Activated CD8-positive, alpha-beta T cell treated with anti-CD3 and anti-CD28 coated beads for 36 hours (primary cell): ENCODE measurements at regions not wholly inside any gene's neighbourhood (a gene's known extent, or its start where the extent isn't known, plus 50 kb on each side); places are given as distances from the start of the nearest gene placed in this dataset.

Experiments
- ATAC-seq: fragments of 200-7000 bp; cut with Tn5 transposase; one replicate; pipeline ENCODE4 v1.10.0; 2021; ENCODE audit warnings: mild to moderate bottlenecking, moderate library complexity
- CTCF ChIA-PET: fragments of 350-600 bp; sonication (Branson Sonifier 250); formaldehyde crosslinking; loops from one replicate; lab custom pipeline; 2021; ENCODE audit warnings: antibody characterized with exemption; lab: Charles Lee
- POLR2A ChIA-PET: fragments of 350-600 bp; sonication (Branson Sonifier 250); formaldehyde crosslinking; loops from one replicate; lab custom pipeline; 2021; ENCODE audit warnings: antibody characterized with exemption; lab: Charles Lee
- DNase-seq: peaks from one replicate; pipeline ENCODE4 v3.0.0-alpha.2; 2020
- H3K27ac Mint-ChIP-seq: one replicate; pipeline ENCODE4 v1.8.0; 2021; ENCODE audit warnings: mild to moderate bottlenecking, mixed read lengths
- H3K27me3 Mint-ChIP-seq: one replicate; pipeline ENCODE4 v1.8.0; 2021; ENCODE audit warnings: mixed read lengths
- H3K36me3 Mint-ChIP-seq: one replicate; pipeline ENCODE4 v1.8.0; 2021; ENCODE audit warnings: low read depth, mixed read lengths
- H3K4me1 Mint-ChIP-seq: one replicate; pipeline ENCODE4 v1.8.0; 2021; ENCODE audit warnings: low read depth, mixed read lengths
- H3K4me3 Mint-ChIP-seq: one replicate; pipeline ENCODE4 v1.8.0; 2021; ENCODE audit warnings: mild to moderate bottlenecking, moderate library complexity, mixed read lengths
- H3K9me3 Mint-ChIP-seq: one replicate; pipeline ENCODE4 v1.8.0; 2021; ENCODE audit warnings: mixed read lengths
- CTCF ChIP-seq: fragments of 200-600 bp; IDR thresholded peaks from one replicate; pipeline ENCODE4 v1.8.0; 2022; ENCODE audit warnings: antibody characterized with exemption, mild to moderate bottlenecking
- intact Hi-C: fragments of 100-400 bp; cut with micrococcal nuclease; formaldehyde crosslinking; loops from one replicate; pipeline ENCODE4 v1.10.0; 2022

GRCh38 chr1:4526747-4527146, 127.7 kb upstream of the AJAP1 start:
- H3K4me1 Mint-ChIP-seq: no peaks in the 10 kb centered on the region
- H3K27me3 Mint-ChIP-seq: no peaks in the 10 kb centered on the region
- ChIA-PET POLR2A (no interaction called here), CTCF (no interaction called here)
- TF ChIP-seq CTCF: no peak
- H3K36me3 Mint-ChIP-seq: no peaks in the 10 kb centered on the region
- no peak overlapping the region for H3K27ac Mint-ChIP-seq
- DNase-seq (no peak), ATAC-seq (no peak)
- H3K4me3 Mint-ChIP-seq: no peak overlapping the region
- H3K9me3 Mint-ChIP-seq: no peaks in the 10 kb centered on the region
- intact Hi-C loops: no loop called here

DNA sequence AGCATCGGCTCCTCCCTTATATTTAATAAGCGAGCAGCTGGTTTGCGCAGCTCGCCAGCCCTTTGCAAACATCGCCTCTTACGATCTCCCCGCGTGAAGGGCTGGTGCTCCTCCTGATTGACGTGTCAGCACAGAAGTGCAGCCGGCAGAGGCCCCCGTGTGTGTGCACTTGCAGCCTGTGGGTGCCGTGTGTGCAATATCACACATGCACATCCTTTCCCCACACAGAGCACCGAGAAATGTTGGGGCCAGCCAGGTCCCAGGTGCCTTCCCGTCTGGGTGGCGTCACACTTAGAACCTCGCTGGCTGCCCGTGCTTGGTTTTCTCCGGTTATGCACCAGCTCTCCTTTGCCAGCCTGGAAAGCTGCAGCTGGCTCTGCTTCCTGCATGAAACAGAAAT, 126.6 kb upstream of the AJAP1 start:
- DNase-seq (no peak), ATAC-seq (no peak)
- intact Hi-C loops: no loop called here
- H3K9me3 Mint-ChIP-seq: no peaks in the 10 kb centered on the region
- ChIA-PET CTCF (no interaction called here), POLR2A (no interaction called here)
- no peaks in the 10 kb centered on the region for H3K4me1 Mint-ChIP-seq
- no peak for TF ChIP-seq CTCF
- H3K27me3 Mint-ChIP-seq: no peaks in the 10 kb centered on the region
- no peaks in the 10 kb centered on the region for H3K36me3 Mint-ChIP-seq
- H3K27ac Mint-ChIP-seq: no peak overlapping the region
- H3K4me3 Mint-ChIP-seq: no peak overlapping the region

GRCh38 chr1:4528590-4528989, 125.8 kb upstream of the AJAP1 start:
- no peak for ATAC-seq
- no peak overlapping the region for H3K4me3 Mint-ChIP-seq
- POLR2A ChIA-PET: no interaction called here

GRCh38 chr1:4529446-4530165, 124.8 kb upstream of the AJAP1 start:
- H3K4me1 Mint-ChIP-seq: no peaks in the 10 kb centered on the region
- CTCF ChIA-PET: no interaction called here

More at GRCh38 chr1:4528590-4528989, 125.8 kb upstream of the AJAP1 start:
- Mint-ChIP-seq H3K4me1 (no peaks in the 10 kb centered on the region), H3K36me3 (no peaks in the 10 kb centered on the region), H3K27me3 (no peaks in the 10 kb centered on the region), H3K9me3 (no peaks in the 10 kb centered on the region), H3K27ac (no peak overlapping the region)
- CTCF ChIA-PET: no interaction called here
- no peak for DNase-seq
- intact Hi-C loops: no loop called here
- TF ChIP-seq CTCF: no peak

More at GRCh38 chr1:4529446-4530165, 124.8 kb upstream of the AJAP1 start:
- Mint-ChIP-seq H3K27ac (no peak overlapping the region), H3K36me3 (no peaks in the 10 kb centered on the region), H3K4me3 (no peak overlapping the region), H3K9me3 (no peaks in the 10 kb centered on the region), H3K27me3 (no peaks in the 10 kb centered on the region)
- POLR2A ChIA-PET: no interaction called here
- DNase-seq (no peak), ATAC-seq (no peak)
- intact Hi-C loops: no loop called here
- TF ChIP-seq CTCF: no peak
